Adrenal gland (tissue), 9 donors: ENCODE measurements at regions not wholly inside any gene's neighbourhood (a gene's known extent, or its start where the extent isn't known, plus 50 kb on each side); places are given as distances from the start of the nearest gene placed in this dataset.

ENCODE experiments used
- DNase-seq, 7 donors: peaks; one replicate each; pipeline ENCODE4 v3.0.0-alpha.2; 2019 to 2020
- H3K27ac ChIP-seq, 5 donors: fragments of 200-600 bp; sonication (generic) in 4 of 5; 1 replicate in 3 of 5; 2 replicates in 2 of 5; pipeline versions ENCODE4 v1.5.1 to v1.8.0; 2016 to 2020; ENCODE audit warnings: mild to moderate bottlenecking in 1 of 5
- H3K27me3 ChIP-seq: fragments of 200-600 bp; 2 replicates; pipeline ENCODE4 v1.8.0; 2021
- H3K36me3 ChIP-seq, 2 donors: fragments of 200-600 bp; replicated peaks in 1 of 2; 1 replicate in 1 of 2; 2 replicates in 1 of 2; pipeline versions ENCODE4 v1.5.1 to v1.8.0; 2018 to 2022
- H3K4me1 ChIP-seq, 2 donors: fragments of 200-600 bp; replicated peaks in 1 of 2; 1 replicate in 1 of 2; 2 replicates in 1 of 2; pipeline versions ENCODE4 v1.5.1 to v1.8.0; 2018 to 2021
- H3K4me3 ChIP-seq, 4 donors: fragments of 200-600 bp; sonication (generic) in 3 of 4; one replicate each; pipeline ENCODE4 v1.5.1; 2016 to 2018
- H3K9me3 ChIP-seq, 3 donors: fragments of 200-600 bp; sonication (generic) in 1 of 3; replicated peaks in 1 of 3; 1 replicate in 2 of 3; 2 replicates in 1 of 3; pipeline versions ENCODE4 v1.5.1 to v1.8.0; 2016 to 2021
- POLR2A ChIP-seq, 2 donors: fragments of 450-650 bp; IDR thresholded peaks; one replicate each; pipeline ENCODE4 v1.6.1; 2017; ENCODE audit warnings: antibody characterized with exemption in 2 of 2, mild to moderate bottlenecking in 2 of 2, moderate library complexity in 1 of 2
- WGBS, 4 donors: extraction: QIAGEN DNeasy Blood & Tissue Kit in 2 of 4; methylation state at CpG; one replicate each; pipeline versions ENCODE4 v1.1.5 to v1.1.7; 2013 to 2017; 5-methylcytosine and 5-hydroxymethylcytosine counted together
- intact Hi-C, 2 donors: fragments of 100-400 bp; cut with DNase I; formaldehyde crosslinking; loops; one replicate each; pipeline versions ENCODE4 v1.14.1 to v1.15.0; 2022 to 2023
- TF ChIP-seq, protein P1 (sequence below), 6 experiments: fragments of 450-650 bp in 4 of 6; fragments of 200-600 bp in 2 of 6; sonication (generic) in 1 of 6; IDR thresholded peaks; 1 replicate in 5 of 6; 2 replicates in 1 of 6; pipeline versions ENCODE4 v1.5.1 to v1.8.0; 2016 to 2021; ENCODE audit warnings: antibody characterized with exemption in 6 of 6, mild to moderate bottlenecking in 2 of 6, moderate library complexity in 1 of 6
- donor health status: healthy with polysubstance abuse.
- donor health status: Bipolar disorder and iron deficiency.
- donor health status: DM: yes; HTN: yes; CAD: no.
- donor health status: DM: no; HTN: no; CAD: no.
- donor health status: DM: no; HTN: no; CAD: no.

DNA sequence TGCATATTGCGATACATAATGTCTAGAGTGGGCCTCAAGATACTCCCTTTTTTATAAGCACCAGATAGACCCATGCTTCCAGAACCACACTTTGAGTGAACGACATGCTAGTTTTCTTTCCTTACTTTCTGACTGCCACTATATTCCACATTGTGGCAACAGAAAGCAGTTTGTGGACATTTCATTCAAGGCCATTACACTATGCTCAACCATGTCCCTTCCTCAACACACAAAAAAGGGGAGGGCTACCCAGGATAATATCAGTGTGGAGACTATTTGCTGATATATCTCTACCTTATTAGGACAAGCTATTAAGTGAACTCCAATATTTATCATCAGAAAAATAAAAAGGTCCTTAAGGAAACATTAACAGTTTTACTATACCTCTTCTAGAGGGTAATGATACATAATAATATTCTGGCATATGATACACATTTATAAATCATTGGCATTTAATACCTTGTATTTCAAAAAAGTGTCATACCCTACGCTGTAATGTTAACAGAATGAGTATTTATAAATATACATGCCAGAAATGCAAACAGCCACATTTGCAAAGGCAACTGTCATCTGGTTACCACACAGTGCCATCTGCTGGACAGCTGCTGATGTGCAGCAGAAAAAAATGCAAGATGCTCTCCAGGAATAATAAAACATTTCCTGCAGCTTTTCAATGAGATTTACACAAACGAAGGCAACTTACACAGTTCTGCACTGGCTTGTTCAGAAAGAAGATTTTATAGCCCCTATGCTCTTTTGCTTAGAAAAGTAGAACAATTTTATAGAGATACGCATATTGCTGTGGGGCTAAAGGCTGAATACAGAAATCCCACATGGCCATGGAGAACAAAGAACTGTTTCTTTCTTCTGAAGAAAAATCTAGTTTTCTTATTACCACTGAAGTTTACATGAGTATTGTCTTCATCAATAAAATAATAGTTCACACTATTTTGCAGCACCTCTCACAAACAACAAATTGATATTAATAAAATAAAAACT lies 182.2 kb upstream of the GRIP1 start:
- WGBS, 4 donors = 29 to 43% (median 38%) methylated on average over 5 of the region's 5 CpGs
- Histone ChIP-seq H3K36me3 (no peaks in the 10 kb centered on the region), H3K4me1 (no peaks in the 10 kb centered on the region), H3K27me3 (no peaks in the 10 kb centered on the region), H3K27ac (no peak overlapping the region), H3K9me3 (no peaks in the 10 kb centered on the region), H3K4me3 (no peak overlapping the region)
- TF ChIP-seq, protein P1, sequence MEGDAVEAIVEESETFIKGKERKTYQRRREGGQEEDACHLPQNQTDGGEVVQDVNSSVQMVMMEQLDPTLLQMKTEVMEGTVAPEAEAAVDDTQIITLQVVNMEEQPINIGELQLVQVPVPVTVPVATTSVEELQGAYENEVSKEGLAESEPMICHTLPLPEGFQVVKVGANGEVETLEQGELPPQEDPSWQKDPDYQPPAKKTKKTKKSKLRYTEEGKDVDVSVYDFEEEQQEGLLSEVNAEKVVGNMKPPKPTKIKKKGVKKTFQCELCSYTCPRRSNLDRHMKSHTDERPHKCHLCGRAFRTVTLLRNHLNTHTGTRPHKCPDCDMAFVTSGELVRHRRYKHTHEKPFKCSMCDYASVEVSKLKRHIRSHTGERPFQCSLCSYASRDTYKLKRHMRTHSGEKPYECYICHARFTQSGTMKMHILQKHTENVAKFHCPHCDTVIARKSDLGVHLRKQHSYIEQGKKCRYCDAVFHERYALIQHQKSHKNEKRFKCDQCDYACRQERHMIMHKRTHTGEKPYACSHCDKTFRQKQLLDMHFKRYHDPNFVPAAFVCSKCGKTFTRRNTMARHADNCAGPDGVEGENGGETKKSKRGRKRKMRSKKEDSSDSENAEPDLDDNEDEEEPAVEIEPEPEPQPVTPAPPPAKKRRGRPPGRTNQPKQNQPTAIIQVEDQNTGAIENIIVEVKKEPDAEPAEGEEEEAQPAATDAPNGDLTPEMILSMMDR (IDR thresholded peaks at IDR 0.05) = peak; percentile 65 to 93 (median 73)
- TF ChIP-seq POLR2A (IDR thresholded peaks at IDR 0.05) = no peak
- DNase-seq = peak; percentile 31 to 86 (median 58)
- intact Hi-C loops = loop anchor here in 1 of 2 donors (10.0 kb wide), 1 partner anchor 176 kb away; no protein-coding TSS in a partner anchor

DNA sequence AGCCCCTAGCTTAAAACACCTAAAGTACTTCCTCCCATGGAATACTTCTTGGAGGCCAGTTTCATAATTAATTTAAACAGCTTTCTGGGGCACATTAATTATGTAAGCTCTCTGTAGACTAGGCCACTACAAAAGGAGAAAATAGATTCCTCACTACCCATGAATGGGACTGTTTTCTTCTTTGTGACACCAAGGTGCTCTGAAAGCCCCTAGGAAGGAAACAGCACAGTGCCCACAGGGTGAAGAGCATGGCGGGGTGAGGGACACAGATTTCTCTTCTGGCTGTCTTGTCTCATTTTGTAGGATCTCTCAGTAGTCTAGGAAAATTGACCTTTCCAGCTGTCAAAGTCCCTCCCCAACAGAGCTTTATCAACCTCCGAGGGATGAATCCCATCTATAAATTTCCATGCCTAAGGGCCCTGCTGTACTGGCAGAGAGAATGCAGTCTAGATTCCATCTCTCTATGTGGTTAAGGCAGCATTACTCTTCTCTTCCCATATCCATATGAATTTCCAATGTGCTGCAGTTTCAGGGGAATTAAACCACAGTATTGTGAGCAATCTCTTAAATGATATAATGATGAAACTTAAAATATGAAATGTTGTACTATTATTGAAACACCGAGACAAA lies 183.6 kb upstream of the GRIP1 start:
- Histone ChIP-seq H3K4me1 (no peaks in the 10 kb centered on the region), H3K9me3 (no peaks in the 10 kb centered on the region), H3K27ac (no peak overlapping the region), H3K4me3 (no peak overlapping the region), H3K36me3 (no peaks in the 10 kb centered on the region), H3K27me3 (no peaks in the 10 kb centered on the region)
- no peak for DNase-seq
- WGBS, 4 donors = 68 to 88% (median 85%) methylated on average over 3 of the region's 3 CpGs
- TF ChIP-seq, protein P1 (IDR thresholded peaks at IDR 0.05) = no peak
- no peak for TF ChIP-seq POLR2A (IDR thresholded peaks at IDR 0.05)
- intact Hi-C loops = loop anchor here in 1 of 2 donors (10.0 kb wide), 1 partner anchor 178 kb away; no protein-coding TSS in a partner anchor

DNA sequence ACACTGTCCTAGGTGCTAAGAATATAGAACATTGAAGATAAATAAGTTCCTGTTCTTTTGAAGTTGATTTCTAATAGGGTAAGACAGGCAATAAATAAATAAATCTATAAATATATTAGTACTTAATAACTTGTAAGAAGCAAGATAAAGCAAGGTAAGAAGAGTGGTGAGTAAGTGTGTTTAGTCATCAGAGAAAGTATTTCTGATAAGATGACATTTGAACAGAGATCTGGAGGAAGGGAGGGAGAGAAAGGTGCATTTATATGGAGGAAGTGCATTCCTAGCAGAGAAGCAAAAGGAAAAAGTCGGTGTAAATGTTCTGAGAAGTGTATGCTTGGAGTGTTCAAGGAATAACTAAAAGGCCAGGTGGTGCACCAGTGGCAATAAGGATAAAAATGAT lies 184.4 kb upstream of the GRIP1 start:
- WGBS, 4 donors = 27 to 77% (median 41%) methylated on average over 1 of the region's 1 CpG
- TF ChIP-seq POLR2A (IDR thresholded peaks at IDR 0.05) = no peak
- TF ChIP-seq, protein P1 (IDR thresholded peaks at IDR 0.05) = no peak
- Histone ChIP-seq H3K9me3 (no peaks in the 10 kb centered on the region), H3K4me1 (no peaks in the 10 kb centered on the region), H3K36me3 (no peaks in the 10 kb centered on the region), H3K27me3 (no peaks in the 10 kb centered on the region), H3K27ac (no peak overlapping the region), H3K4me3 (no peak overlapping the region)
- no peak for DNase-seq
- intact Hi-C loops = loop anchor here in 1 of 2 donors (10.0 kb wide), 1 partner anchor 178 kb away; no protein-coding TSS in a partner anchor

DNA sequence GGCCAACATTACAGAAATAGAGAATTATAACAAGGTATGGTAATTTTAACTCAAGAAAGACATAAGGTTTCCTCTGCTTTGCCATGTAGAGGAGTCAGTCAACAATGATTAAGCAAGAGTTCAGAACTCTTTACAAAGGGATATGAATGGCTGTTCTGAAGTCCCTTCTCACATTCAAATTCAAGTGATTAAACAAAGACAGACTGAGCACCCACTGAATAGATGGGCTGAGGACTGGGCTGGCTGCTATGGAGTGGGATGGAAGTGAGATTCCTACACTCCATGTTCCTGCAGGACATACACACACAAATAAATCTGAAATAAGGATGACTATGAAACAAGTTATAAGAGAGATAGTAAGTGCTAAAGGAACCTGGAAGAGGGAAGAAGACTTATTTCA lies 199.0 kb upstream of the GRIP1 start:
- no peaks in the 10 kb centered on the region for H3K9me3 ChIP-seq
- H3K27me3 ChIP-seq = no peaks in the 10 kb centered on the region
- no peak overlapping the region for H3K27ac ChIP-seq
- no peaks in the 10 kb centered on the region for H3K36me3 ChIP-seq
- TF ChIP-seq, protein P1 (IDR thresholded peaks at IDR 0.05) = no peak
- TF ChIP-seq POLR2A (IDR thresholded peaks at IDR 0.05) = no peak
- DNase-seq = no peak
- no peak overlapping the region for H3K4me3 ChIP-seq
- intact Hi-C loops = no loop called here
- H3K4me1 ChIP-seq = no peaks in the 10 kb centered on the region
